ENCODE measurements at regions not wholly inside any gene's neighbourhood (a gene's known extent, or its start where the extent isn't known, plus 50 kb on each side); places are given as distances from the start of the nearest gene placed in this dataset.

DNA sequence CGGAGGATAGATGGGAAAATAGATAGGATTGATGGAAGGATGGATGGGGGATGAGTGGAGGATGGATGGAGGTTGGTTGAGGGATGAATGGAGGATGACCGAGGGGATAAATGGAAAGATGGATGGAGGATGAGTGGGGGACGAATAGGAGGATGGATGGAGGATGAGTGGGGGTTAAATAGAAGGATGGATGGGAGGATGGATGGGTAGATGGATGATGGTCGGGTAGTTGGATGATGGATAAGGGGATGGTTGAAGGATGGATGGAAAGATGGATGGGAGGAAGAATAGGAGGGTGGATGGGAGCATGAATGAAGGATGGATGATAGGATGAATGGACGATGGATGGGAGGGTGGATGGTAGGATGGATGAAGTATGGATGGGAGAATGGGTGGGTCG, 219.3 kb upstream of the IER5L start:
- TF ChIP-seq CTCF (conservative IDR thresholded peaks at IDR 0.05): no peak
- TF ChIP-seq EZH2 (IDR thresholded peaks at IDR 0.05; ENCODE audit: low read depth): no peak
